OCI-LY3 (cell line): ENCODE measurements at regions not wholly inside any gene's neighbourhood (a gene's known extent, or its start where the extent isn't known, plus 50 kb on each side); places are given as distances from the start of the nearest gene placed in this dataset.

Source experiments
- H2AFZ ChIP-seq: fragments of 200-600, 300-600 bp; shearing (Covaris generic); 2 replicates; pipeline ENCODE4 v1.6.0; 2014; ENCODE audit warnings: antibody characterized with exemption, low read depth, low read length
- H3K27ac ChIP-seq: fragments of 200-600, 300-600 bp; sonication (generic); 2 replicates; pipeline ENCODE4 v1.5.1; 2014; ENCODE audit warnings: mild to moderate bottlenecking, low read length, moderate library complexity, mixed read lengths
- H3K27me3 ChIP-seq: fragments of 200-600, 300-600 bp; sonication (generic); 2 replicates; pipeline ENCODE4 v1.6.1; 2014; ENCODE audit warnings: low read depth, low read length, mixed read lengths
- H3K36me3 ChIP-seq: fragments of 200-600, 300-600 bp; sonication (generic); replicated peaks from 2 replicates; pipeline ENCODE3; 2014; ENCODE audit warnings: low read depth, low read length, mixed read lengths
- H3K4me1 ChIP-seq: fragments of 300-600, 200-600 bp; sonication (generic); 2 replicates; pipeline ENCODE4 v1.6.1; 2014; ENCODE audit warnings: low read length, mixed read lengths
- H3K4me2 ChIP-seq: fragments of 200-600, 300-600 bp; sonication (generic); 2 replicates; pipeline ENCODE4 v1.6.1; 2014; ENCODE audit warnings: low read length, mixed read lengths
- H3K4me3 ChIP-seq: fragments of 300-600, 200-600 bp; sonication (generic); 2 replicates; pipeline ENCODE4 v1.5.1; 2014; ENCODE audit warnings: antibody characterized with exemption, mild to moderate bottlenecking, low read length, moderate library complexity
- H3K79me2 ChIP-seq: fragments of 300-600, 200-600 bp; shearing (Covaris generic); 2 replicates; pipeline ENCODE4 v1.6.1; 2014; ENCODE audit warnings: mild to moderate bottlenecking, low read length, mixed read lengths
- H3K9ac ChIP-seq: fragments of 300-600, 200-600 bp; shearing (Covaris generic); 2 replicates; pipeline ENCODE4 v1.6.0; 2014; ENCODE audit warnings: mild to moderate bottlenecking, low read length, moderate library complexity
- H3K9me3 ChIP-seq: fragments of 200-600, 300-600 bp; shearing (Covaris generic); 2 replicates; pipeline ENCODE4 v1.6.1; 2014; ENCODE audit warnings: low read length, mixed read lengths; ENCODE audit not compliant: insufficient read depth
- H4K20me1 ChIP-seq: fragments of 200-600, 300-600 bp; sonication (generic); 2 replicates; pipeline ENCODE4 v1.6.1; 2016; ENCODE audit warnings: low read length, mixed read lengths; ENCODE audit not compliant: insufficient read depth
- CTCF ChIP-seq: fragments of 200-600, 300-600 bp; sonication (generic); IDR thresholded peaks from 2 replicates; pipeline ENCODE4 v1.5.1; 2014; ENCODE audit warnings: antibody characterized with exemption, low read length, low read depth
- EZH2phosphoT487 ChIP-seq: fragments of 200-600 bp; shearing (Covaris generic); IDR thresholded peaks from 2 replicates; pipeline ENCODE4 v1.6.1; 2018; ENCODE audit warnings: antibody characterized with exemption, mixed run types, low read depth

- H3K27ac ChIP-seq: no peak overlapping the region
- H4K20me1 ChIP-seq: no peaks in the 10 kb centered on the region
- H3K79me2 ChIP-seq: no peaks in the 10 kb centered on the region
- H3K9ac ChIP-seq: no peak overlapping the region
- H3K4me1 ChIP-seq: no peaks in the 10 kb centered on the region
- no peaks in the 10 kb centered on the region for H3K9me3 ChIP-seq
- H3K4me2 ChIP-seq: no peak overlapping the region
- no peak overlapping the region for H3K4me3 ChIP-seq
- H3K27me3 ChIP-seq: no peaks in the 10 kb centered on the region
- H2AFZ ChIP-seq: no peak overlapping the region
- no peaks in the 10 kb centered on the region for H3K36me3 ChIP-seq
- no peak for TF ChIP-seq CTCF
Observed at GRCh38 chr2:184199274-184199673, 399.1 kb upstream of the ZNF804A start.

- Histone ChIP-seq H3K9me3 (no peaks in the 10 kb centered on the region), H3K27me3 (no peaks in the 10 kb centered on the region), H3K79me2 (no peaks in the 10 kb centered on the region), H4K20me1 (no peaks in the 10 kb centered on the region), H3K27ac (no peak overlapping the region), H3K9ac (no peak overlapping the region), H3K4me2 (no peak overlapping the region), H3K36me3 (no peaks in the 10 kb centered on the region), H3K4me1 (no peaks in the 10 kb centered on the region), H3K4me3 (no peak overlapping the region), H2AFZ (no peak overlapping the region)
- TF ChIP-seq EZH2phosphoT487 (no peak), CTCF (no peak)
Observed at GRCh38 chr2:184201246-184201645, 397.1 kb upstream of the ZNF804A start.

GRCh38 chr2:184203661-184204060, 394.7 kb upstream of the ZNF804A start:
- H3K4me3 ChIP-seq: no peak overlapping the region
- H3K36me3 ChIP-seq: no peaks in the 10 kb centered on the region
- H3K9ac ChIP-seq: no peak overlapping the region
- no peaks in the 10 kb centered on the region for H4K20me1 ChIP-seq
- H3K27me3 ChIP-seq: no peaks in the 10 kb centered on the region
- H3K79me2 ChIP-seq: no peaks in the 10 kb centered on the region
- TF ChIP-seq EZH2phosphoT487 (no peak), CTCF (no peak)
- H3K9me3 ChIP-seq: no peaks in the 10 kb centered on the region
- H3K4me2 ChIP-seq: no peak overlapping the region
- H2AFZ ChIP-seq: no peak overlapping the region
- H3K27ac ChIP-seq: no peak overlapping the region
- no peaks in the 10 kb centered on the region for H3K4me1 ChIP-seq

- H3K27ac ChIP-seq: no peak overlapping the region
- no peak overlapping the region for H2AFZ ChIP-seq
Observed at GRCh38 chr2:184205048-184205596, 393.2 kb upstream of the ZNF804A start.

More at GRCh38 chr2:184205048-184205596, 393.2 kb upstream of the ZNF804A start:
- Histone ChIP-seq H3K36me3 (no peaks in the 10 kb centered on the region), H3K9ac (no peak overlapping the region), H4K20me1 (no peaks in the 10 kb centered on the region), H3K9me3 (no peaks in the 10 kb centered on the region), H3K79me2 (no peaks in the 10 kb centered on the region), H3K4me2 (no peak overlapping the region), H3K27me3 (no peaks in the 10 kb centered on the region), H3K4me3 (no peak overlapping the region), H3K4me1 (no peaks in the 10 kb centered on the region)
- TF ChIP-seq EZH2phosphoT487: no peak
- no peak for TF ChIP-seq CTCF
